OCI-LY7 (cell line): ENCODE measurements at regions not wholly inside any gene's neighbourhood (a gene's known extent, or its start where the extent isn't known, plus 50 kb on each side); places are given as distances from the start of the nearest gene placed in this dataset.

Experiments
- EZH2phosphoT487 ChIP-seq: fragments of 200-600 bp; sonication (generic); IDR thresholded peaks from 2 replicates; pipeline ENCODE4 v1.6.1; 2018; ENCODE audit warnings: low read depth, borderline replicate concordance, mild to moderate bottlenecking, mixed run types, antibody characterized with exemption, low read length, moderate library complexity, mixed read lengths
- TF ChIP-seq, protein P1 (sequence below): fragments of 200-600 bp; sonication (generic); conservative IDR thresholded peaks from 2 replicates; pipeline ENCODE4 v1.5.1; 2014; ENCODE audit warnings: mild to moderate bottlenecking, antibody characterized with exemption, low read length, moderate library complexity, mixed read lengths

DNA sequence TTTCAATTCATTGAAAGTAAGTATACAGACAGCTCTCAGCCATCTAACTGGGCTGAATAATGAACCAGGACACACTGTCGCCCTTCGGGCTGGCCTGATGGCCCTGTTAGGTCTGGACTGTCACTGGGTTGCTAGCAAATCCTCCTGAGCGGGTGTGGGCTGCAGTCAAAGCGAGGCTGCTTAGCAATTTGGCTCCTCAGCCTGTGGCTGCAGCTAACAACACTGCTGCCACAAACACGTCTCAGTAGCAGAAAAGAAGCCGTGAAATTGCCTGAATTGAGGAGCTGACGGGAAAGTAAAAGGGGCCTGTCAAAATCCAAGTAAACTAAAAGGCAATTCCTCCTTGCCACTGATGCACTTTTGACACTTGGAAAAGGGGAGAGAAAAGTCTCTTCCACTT lies 72.8 kb downstream of the SMIM20 start:
- TF ChIP-seq, protein P1, sequence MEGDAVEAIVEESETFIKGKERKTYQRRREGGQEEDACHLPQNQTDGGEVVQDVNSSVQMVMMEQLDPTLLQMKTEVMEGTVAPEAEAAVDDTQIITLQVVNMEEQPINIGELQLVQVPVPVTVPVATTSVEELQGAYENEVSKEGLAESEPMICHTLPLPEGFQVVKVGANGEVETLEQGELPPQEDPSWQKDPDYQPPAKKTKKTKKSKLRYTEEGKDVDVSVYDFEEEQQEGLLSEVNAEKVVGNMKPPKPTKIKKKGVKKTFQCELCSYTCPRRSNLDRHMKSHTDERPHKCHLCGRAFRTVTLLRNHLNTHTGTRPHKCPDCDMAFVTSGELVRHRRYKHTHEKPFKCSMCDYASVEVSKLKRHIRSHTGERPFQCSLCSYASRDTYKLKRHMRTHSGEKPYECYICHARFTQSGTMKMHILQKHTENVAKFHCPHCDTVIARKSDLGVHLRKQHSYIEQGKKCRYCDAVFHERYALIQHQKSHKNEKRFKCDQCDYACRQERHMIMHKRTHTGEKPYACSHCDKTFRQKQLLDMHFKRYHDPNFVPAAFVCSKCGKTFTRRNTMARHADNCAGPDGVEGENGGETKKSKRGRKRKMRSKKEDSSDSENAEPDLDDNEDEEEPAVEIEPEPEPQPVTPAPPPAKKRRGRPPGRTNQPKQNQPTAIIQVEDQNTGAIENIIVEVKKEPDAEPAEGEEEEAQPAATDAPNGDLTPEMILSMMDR, result no peak
- no peak for TF ChIP-seq EZH2phosphoT487
